ENCODE measurements at regions not wholly inside any gene's neighbourhood (a gene's known extent, or its start where the extent isn't known, plus 50 kb on each side); places are given as distances from the start of the nearest gene placed in this dataset.

DNA sequence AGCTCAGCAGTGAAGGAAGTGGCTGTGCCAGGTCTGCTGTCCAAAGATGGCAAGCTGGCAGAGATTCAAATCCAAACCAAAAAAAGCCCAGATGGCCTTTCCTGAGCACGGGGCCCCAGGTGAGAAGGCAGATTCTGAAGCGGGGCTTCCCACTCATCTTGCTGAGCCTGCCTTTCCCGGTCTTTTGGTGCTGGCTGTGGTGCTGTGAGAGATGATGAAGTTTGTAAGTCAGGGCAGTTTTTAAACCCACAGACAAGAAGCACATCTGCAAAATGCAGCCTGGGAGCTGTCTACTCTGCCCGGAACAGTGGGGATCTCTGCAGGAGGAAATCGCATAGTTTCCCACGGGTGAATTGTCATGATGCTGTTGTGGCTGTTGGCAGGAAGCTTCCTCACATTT, 85.0 kb upstream of the IRX4 start:
- TF ChIP-seq, protein P1, sequence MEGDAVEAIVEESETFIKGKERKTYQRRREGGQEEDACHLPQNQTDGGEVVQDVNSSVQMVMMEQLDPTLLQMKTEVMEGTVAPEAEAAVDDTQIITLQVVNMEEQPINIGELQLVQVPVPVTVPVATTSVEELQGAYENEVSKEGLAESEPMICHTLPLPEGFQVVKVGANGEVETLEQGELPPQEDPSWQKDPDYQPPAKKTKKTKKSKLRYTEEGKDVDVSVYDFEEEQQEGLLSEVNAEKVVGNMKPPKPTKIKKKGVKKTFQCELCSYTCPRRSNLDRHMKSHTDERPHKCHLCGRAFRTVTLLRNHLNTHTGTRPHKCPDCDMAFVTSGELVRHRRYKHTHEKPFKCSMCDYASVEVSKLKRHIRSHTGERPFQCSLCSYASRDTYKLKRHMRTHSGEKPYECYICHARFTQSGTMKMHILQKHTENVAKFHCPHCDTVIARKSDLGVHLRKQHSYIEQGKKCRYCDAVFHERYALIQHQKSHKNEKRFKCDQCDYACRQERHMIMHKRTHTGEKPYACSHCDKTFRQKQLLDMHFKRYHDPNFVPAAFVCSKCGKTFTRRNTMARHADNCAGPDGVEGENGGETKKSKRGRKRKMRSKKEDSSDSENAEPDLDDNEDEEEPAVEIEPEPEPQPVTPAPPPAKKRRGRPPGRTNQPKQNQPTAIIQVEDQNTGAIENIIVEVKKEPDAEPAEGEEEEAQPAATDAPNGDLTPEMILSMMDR (IDR thresholded peaks at IDR 0.05) = no peak
- TF ChIP-seq POLR2A (IDR thresholded peaks at IDR 0.05) = no peak
